ENCODE measurements at regions not wholly inside any gene's neighbourhood (a gene's known extent, or its start where the extent isn't known, plus 50 kb on each side); places are given as distances from the start of the nearest gene placed in this dataset.

- TF ChIP-seq, protein P1, sequence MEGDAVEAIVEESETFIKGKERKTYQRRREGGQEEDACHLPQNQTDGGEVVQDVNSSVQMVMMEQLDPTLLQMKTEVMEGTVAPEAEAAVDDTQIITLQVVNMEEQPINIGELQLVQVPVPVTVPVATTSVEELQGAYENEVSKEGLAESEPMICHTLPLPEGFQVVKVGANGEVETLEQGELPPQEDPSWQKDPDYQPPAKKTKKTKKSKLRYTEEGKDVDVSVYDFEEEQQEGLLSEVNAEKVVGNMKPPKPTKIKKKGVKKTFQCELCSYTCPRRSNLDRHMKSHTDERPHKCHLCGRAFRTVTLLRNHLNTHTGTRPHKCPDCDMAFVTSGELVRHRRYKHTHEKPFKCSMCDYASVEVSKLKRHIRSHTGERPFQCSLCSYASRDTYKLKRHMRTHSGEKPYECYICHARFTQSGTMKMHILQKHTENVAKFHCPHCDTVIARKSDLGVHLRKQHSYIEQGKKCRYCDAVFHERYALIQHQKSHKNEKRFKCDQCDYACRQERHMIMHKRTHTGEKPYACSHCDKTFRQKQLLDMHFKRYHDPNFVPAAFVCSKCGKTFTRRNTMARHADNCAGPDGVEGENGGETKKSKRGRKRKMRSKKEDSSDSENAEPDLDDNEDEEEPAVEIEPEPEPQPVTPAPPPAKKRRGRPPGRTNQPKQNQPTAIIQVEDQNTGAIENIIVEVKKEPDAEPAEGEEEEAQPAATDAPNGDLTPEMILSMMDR (IDR thresholded peaks at IDR 0.05; ENCODE audit: borderline replicate concordance, extremely low read depth, low read length, poor library complexity, severe bottlenecking): no peak
- no peak for TF ChIP-seq EZH2 (IDR thresholded peaks at IDR 0.05; ENCODE audit: borderline replicate concordance, low read depth, low read length, severe bottlenecking)
Measured at GRCh38 chr3:146682171-146682570, 77.0 kb upstream of the PLSCR5 start.
